Dermis blood vessel endothelial cell (primary cell): ENCODE measurements at regions not wholly inside any gene's neighbourhood (a gene's known extent, or its start where the extent isn't known, plus 50 kb on each side); places are given as distances from the start of the nearest gene placed in this dataset.

Experiments
- DNase-seq: peaks from one replicate; pipeline ENCODE4 v3.0.0; 2010

DNA sequence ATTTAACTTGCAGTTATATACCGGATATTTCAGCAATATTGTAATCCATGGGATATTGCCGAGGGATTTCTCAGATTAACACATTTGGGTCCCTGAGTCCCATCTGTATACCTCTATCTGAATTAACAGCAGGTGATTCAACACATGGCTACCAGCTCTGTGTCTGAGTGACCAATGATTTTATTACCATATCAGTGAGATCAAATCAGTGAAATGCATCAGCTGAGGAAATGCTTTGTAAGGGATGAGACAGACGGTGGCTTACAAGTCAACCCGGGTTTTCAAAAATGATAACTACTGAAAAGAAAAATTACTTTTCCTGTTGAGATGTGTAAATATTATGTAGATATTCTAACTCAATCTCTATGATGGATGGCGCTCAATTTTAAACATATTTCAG lies 504.1 kb upstream of the PKN2 start:
- DNase-seq = no peak

DNA sequence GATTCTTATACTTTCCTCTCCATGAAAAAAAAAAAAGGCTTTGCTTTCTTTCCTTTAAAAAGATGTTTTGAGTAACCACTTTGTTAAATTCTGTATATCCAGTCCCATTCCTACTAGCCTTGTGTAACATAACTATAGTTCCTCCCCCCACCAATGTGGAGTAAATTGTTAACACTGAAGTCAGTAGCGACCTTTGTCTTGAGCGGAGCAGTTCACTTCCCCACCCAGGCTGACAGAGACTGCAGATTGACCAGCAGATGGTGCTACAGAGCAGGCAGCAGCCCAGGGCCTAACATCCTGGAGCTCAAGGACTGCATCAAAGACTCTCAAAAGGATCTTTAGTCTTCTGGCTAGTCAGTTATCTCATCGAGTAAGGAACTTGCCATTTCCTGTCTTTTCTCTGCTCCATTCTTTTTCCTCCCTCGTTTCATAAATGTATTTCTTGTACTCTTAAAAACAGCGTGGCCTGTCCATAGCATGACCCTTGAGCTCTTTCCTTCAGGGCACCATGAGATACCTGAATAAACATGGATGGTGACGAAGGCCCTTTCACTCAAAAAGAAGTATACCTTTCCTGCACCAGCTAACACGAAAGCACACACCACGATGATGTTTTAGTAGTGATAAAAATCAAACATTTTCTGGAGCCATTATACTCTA lies 503.5 kb upstream of the PKN2 start:
- peak; percentile 89 for DNase-seq

- no peak for DNase-seq
Observed at GRCh38 chr1:88186911-88187310, 497.2 kb upstream of the PKN2 start.

- DNase-seq = no peak
Observed at GRCh38 chr1:88188038-88188437, 496.0 kb upstream of the PKN2 start.

DNA sequence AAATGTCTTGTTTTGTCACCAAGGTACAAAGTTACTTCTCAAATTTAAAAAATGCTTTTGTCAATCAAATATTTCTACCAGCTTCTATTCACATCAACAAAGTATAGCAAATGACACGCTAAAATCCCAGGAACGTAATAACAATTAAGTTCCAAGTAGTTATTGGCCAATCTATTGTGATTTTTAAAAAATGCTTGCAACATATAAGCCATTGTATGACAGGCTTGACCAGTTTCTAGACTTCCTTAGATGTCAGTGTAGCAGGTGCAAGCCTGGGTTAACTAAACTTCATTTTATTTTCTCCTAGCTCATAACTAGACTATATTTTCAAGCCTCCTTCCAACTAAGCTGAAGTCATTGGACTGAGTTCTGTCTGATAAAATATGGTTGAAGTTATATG lies 494.5 kb upstream of the PKN2 start:
- no peak for DNase-seq

DNA sequence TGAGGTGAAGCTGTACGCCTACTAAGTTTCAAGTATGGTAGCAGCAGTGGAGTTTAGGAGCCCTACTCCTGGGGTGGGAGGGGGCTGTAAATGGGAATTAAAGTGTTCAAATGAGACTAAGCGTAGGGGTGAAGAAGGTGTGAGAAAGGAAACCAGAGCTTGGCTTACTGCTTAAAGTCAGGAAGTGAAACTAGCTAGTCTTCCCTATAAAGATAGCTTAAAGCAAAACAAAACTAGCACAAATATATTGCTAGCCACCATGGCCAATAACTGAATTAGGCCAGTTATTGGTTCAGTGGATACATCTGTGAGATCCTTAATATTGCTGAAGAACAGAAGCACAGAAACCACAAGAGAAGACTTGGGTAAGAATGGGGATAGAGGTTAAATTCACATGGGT lies 492.2 kb upstream of the PKN2 start:
- DNase-seq = no peak

DNA sequence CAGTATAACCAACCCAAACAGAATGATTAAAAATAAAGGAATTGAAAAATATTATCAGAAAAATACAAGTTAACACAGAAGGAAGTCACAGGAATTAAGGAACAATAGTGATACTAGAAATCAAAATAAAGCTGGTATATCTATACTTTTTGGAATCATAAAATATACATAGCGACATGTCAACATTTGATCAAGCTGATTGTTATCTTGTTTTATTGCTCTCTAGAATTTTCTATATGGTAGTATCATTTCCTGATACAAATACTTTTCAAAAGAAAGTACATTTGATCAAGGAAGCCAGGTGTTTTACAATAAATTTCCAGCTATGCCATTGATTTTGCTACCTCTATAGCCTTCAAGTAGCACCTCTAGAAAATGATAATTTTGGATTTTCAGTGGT lies 489.5 kb upstream of the PKN2 start:
- DNase-seq = no peak

- DNase-seq = no peak
Observed at GRCh38 chr1:88200545-88200944, 483.5 kb upstream of the PKN2 start.

GRCh38 chr1:88204111-88204510 lies 480.0 kb upstream of the PKN2 start:
- DNase-seq = no peak

DNA sequence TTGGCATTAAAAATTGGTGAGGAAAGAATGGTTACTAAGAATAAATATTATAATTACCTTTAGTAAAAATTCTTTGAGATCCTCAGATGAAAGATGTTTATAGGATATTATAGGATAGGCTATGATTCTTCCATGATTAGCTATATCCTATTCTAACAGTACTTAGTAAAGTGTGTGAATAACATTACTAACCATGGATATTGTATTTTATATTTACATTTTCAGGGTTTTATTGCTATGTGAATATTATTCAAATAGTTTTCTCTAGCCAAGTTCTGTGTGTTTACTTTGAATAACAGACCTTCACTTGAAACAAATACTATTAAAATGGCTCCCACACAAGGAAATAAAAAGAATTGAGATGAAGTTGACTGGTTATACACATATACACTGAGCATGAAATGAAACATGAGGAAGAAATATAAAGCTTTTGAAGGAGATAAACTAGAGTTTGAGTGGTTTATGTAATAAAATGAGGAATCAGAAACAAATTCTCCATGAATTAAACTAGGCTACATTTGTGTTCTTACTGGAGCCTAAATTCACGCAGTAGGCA lies 479.4 kb upstream of the PKN2 start:
- DNase-seq = no peak

- no peak for DNase-seq
Observed at GRCh38 chr1:88208389-88208788, 475.7 kb upstream of the PKN2 start.

DNA sequence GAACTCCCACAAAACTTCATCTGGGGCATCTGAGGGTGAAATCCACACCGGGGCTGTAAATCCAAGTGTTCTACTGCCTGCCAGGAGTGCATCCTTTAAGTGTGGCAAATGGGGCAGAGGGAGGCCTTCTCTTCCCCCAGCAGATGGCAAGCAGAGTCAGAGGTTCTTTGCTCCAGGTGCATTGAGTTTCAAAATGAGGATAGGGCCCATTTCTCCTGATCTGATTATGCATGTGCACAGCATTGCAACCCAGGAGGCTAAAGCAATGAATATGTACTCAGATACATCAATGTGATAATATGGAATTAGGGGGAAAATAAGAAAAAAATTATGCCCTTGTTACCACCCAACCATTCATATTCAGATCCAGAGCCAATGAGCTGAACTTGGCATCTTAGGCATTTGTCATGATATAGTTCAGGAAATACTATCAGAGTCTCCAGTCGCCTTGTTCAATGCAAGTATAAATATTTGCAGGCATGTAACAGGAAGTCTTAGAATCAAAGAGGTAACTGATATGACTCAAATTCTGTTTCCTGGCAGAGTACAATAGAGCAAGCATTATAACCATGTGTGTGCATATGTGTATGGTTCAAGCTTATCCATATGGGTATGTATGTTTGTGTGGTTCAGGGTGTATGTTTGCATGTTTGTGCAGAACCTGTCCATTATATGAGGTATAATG lies 473.8 kb upstream of the PKN2 start:
- DNase-seq = peak; percentile 33

DNA sequence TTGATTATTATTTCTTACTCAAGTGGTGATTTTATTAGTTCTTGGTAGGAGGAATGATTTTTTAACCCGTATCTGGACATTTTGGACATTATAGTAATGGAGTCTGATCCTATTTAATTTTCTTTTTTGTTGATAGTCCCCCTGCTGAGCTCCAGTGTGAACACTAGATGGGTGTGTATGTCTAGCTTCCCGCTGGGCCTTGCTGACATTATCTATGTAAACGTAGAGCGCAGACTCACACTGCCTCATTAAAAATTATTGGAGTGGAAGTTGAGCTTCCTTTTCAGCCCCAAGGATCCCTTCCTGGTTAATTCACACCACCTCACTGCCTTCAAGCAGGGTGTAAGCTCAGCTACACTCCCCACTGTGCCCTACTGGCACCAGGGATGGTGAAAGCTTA lies 467.6 kb upstream of the PKN2 start:
- DNase-seq = peak; percentile 3

- DNase-seq = no peak
Observed at GRCh38 chr1:88217386-88217785, 466.7 kb upstream of the PKN2 start.

DNA sequence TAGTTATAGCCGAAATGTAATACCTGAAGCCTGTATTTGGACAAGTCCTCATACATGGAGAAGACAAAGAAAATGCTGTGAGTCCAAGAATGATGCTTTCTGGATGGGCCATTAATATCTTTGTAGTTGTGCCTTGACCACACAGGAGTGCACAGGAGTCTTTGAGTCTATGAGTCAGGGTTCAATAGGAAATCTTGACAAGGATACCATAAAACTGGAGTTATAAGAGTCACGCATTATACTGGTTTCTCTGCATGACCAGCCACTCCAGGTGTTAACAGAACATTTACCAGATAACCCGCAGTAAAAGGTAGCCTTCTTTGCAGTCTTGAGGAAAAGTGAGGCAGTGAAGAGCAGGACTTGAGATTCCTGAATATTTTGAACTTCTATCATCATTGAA lies 464.6 kb upstream of the PKN2 start:
- DNase-seq = no peak

DNA sequence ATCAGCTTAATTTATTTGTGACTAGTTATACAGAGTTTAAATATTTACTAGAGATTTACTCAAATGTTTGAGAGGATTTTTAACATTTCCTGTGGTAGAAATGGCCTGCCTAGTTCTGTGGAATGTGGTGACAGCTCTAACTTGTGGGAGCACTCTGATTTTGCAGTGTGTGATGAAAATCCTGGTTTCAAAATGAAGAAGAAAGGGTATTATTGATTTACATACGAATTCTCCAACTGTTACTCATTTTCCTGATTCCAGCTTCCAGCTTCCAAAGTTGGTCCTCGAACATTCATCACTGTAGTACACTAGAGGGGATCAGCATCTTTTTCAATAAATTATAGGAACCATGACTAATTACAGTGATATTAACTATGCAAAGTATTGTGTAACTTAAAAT lies 462.7 kb upstream of the PKN2 start:
- DNase-seq = no peak

DNA sequence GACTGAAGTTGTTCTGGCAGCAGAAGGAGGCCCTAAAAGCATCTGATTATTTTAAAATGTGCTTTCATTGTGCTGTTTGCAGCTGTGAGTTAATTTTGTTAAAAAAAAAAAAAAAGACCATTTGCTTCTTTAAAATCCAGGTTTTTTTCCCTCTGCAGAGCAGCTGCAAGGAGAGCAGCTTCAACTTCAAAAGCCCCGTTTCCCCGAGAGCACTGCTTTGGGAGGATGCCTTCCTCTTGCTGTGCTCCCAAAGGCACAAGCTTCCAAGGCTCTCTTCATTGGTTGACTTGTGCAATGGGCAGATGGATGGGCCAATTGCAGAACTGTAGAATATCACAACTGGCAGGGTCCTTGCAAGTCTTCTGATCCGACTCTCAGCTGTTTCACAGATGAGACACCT lies 459.2 kb upstream of the PKN2 start:
- DNase-seq = no peak

GRCh38 chr1:88228114-88228513 lies 456.0 kb upstream of the PKN2 start:
- DNase-seq = no peak

DNA sequence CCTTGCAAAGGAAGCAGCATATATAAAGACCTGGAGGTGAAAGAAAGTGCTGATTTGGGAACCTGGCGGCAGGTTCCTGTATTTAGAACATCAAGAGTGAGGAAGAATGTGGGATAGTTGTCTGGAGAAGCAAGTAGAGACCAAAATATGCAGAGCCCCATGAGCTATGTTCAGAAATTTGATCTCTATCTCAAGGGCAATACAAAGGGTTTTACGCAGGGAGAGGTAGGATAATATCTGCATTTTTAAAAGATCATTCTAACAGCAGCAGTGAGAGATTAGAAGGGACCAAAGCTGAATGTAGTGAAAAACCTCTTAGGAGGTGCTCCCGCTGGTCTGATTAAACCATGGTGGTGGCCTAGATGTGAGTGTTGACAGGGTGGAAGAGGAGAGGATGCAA lies 453.9 kb upstream of the PKN2 start:
- no peak for DNase-seq

DNA sequence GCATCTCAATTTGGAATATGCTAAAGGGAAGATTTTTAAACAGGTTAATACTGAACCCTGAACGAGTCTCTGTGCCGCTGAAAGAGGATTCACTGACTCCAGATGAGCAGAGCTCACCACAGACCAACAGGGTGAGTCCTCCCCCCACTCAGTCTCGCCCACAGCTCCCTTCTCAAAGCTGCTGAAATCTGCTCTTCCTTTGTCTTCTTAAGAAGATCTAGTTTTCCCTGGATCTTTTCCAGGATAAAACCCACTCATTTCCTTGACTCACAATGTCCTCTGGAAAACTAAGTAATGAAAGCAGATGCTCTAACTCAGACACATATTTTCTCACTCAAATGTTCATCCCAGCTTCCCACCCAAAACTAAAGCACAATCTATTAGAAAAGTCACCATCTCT lies 447.0 kb upstream of the PKN2 start:
- no peak for DNase-seq

DNA sequence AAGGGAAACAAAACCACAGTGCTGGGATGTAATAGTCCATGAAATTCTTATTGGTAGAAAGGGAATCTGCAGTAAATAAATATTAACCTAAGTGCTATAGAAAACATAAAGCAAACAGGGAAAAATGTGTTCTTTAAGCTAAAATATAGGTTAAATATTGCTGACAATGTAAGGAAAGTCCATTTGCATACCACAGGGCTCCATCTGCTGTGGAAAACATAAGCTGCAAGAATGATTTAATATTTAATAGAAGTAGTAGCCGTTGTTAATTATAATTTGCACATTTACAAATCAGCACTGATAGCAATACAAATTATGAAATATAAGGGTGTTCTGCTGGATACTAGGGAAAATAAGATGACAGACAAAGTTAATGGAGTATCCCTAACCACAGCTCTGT lies 444.9 kb upstream of the PKN2 start:
- DNase-seq = no peak

DNA sequence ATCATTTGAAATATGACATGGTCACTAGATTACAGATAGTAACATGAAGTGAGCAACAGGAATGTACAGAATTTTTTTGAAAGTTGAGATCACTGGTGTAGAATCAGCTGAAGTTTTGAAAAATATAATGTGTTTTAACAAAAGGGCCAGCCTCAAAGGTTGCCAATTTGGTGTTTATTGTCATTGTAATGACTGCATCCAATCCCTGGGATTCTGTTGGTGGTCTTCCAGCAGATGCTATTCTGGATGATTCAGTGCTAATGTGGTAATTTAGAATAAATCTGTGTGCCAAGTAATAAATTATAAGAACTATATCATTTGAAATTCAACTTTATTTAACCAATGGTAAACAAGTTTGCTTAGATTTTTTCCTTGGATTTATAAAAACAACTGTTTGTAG lies 436.4 kb upstream of the PKN2 start:
- DNase-seq = no peak

DNA sequence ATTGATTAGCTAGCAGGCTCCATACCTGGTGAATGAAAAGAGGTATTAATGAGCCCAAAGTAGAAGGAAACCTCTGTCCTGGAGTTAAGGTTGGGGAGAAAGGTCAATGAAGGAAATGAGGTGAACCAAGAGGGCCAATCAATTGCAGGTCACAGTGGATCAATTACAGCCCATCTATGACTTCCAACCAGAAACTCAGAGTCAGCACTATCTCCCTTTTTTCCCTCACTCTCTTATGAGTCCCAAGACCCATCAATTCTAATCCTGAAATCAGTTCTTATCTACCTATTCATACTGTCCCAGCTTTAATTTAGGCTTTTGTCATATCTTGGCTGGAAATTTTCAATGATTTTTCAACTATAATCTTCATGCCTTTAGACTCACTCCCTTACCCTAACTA lies 433.2 kb upstream of the PKN2 start:
- DNase-seq = no peak

- no peak for DNase-seq
Observed at GRCh38 chr1:88252745-88253144, 431.3 kb upstream of the PKN2 start.

GRCh38 chr1:88265606-88266005 lies 418.5 kb upstream of the PKN2 start:
- no peak for DNase-seq
